OCI-LY3 (cell line): ENCODE measurements at regions not wholly inside any gene's neighbourhood (a gene's known extent, or its start where the extent isn't known, plus 50 kb on each side); places are given as distances from the start of the nearest gene placed in this dataset.

Experiments used
- H2AFZ ChIP-seq: fragments of 200-600, 300-600 bp; shearing (Covaris generic); 2 replicates; pipeline ENCODE4 v1.6.0; 2014; ENCODE audit warnings: antibody characterized with exemption, low read depth, low read length
- H3K27ac ChIP-seq: fragments of 200-600, 300-600 bp; sonication (generic); 2 replicates; pipeline ENCODE4 v1.5.1; 2014; ENCODE audit warnings: mild to moderate bottlenecking, low read length, moderate library complexity, mixed read lengths
- H3K27me3 ChIP-seq: fragments of 200-600, 300-600 bp; sonication (generic); 2 replicates; pipeline ENCODE4 v1.6.1; 2014; ENCODE audit warnings: low read depth, low read length, mixed read lengths
- H3K36me3 ChIP-seq: fragments of 200-600, 300-600 bp; sonication (generic); replicated peaks from 2 replicates; pipeline ENCODE3; 2014; ENCODE audit warnings: low read depth, low read length, mixed read lengths
- H3K4me1 ChIP-seq: fragments of 300-600, 200-600 bp; sonication (generic); 2 replicates; pipeline ENCODE4 v1.6.1; 2014; ENCODE audit warnings: low read length, mixed read lengths
- H3K4me2 ChIP-seq: fragments of 200-600, 300-600 bp; sonication (generic); 2 replicates; pipeline ENCODE4 v1.6.1; 2014; ENCODE audit warnings: low read length, mixed read lengths
- H3K4me3 ChIP-seq: fragments of 300-600, 200-600 bp; sonication (generic); 2 replicates; pipeline ENCODE4 v1.5.1; 2014; ENCODE audit warnings: antibody characterized with exemption, mild to moderate bottlenecking, low read length, moderate library complexity
- H3K79me2 ChIP-seq: fragments of 300-600, 200-600 bp; shearing (Covaris generic); 2 replicates; pipeline ENCODE4 v1.6.1; 2014; ENCODE audit warnings: mild to moderate bottlenecking, low read length, mixed read lengths
- H3K9ac ChIP-seq: fragments of 300-600, 200-600 bp; shearing (Covaris generic); 2 replicates; pipeline ENCODE4 v1.6.0; 2014; ENCODE audit warnings: mild to moderate bottlenecking, low read length, moderate library complexity
- H3K9me3 ChIP-seq: fragments of 200-600, 300-600 bp; shearing (Covaris generic); 2 replicates; pipeline ENCODE4 v1.6.1; 2014; ENCODE audit warnings: low read length, mixed read lengths; ENCODE audit not compliant: insufficient read depth
- H4K20me1 ChIP-seq: fragments of 200-600, 300-600 bp; sonication (generic); 2 replicates; pipeline ENCODE4 v1.6.1; 2016; ENCODE audit warnings: low read length, mixed read lengths; ENCODE audit not compliant: insufficient read depth
- CTCF ChIP-seq: fragments of 200-600, 300-600 bp; sonication (generic); IDR thresholded peaks from 2 replicates; pipeline ENCODE4 v1.5.1; 2014; ENCODE audit warnings: antibody characterized with exemption, low read length, low read depth
- EZH2phosphoT487 ChIP-seq: fragments of 200-600 bp; shearing (Covaris generic); IDR thresholded peaks from 2 replicates; pipeline ENCODE4 v1.6.1; 2018; ENCODE audit warnings: antibody characterized with exemption, mixed run types, low read depth

GRCh38 chr18:41767960-41768359 lies 187.1 kb upstream of the PIK3C3 start:
- Histone ChIP-seq H3K27ac (no peak overlapping the region), H3K4me1 (peaks cover 15% of the 10 kb centered on the region), H3K79me2 (no peaks in the 10 kb centered on the region), H4K20me1 (no peaks in the 10 kb centered on the region), H3K36me3 (no peaks in the 10 kb centered on the region), H3K27me3 (no peaks in the 10 kb centered on the region), H3K4me3 (no peak overlapping the region), H2AFZ (no peak overlapping the region), H3K9ac (no peak overlapping the region), H3K9me3 (no peaks in the 10 kb centered on the region), H3K4me2 (no peak overlapping the region)
- peak; percentile 61 for TF ChIP-seq CTCF
- TF ChIP-seq EZH2phosphoT487, result no peak

DNA sequence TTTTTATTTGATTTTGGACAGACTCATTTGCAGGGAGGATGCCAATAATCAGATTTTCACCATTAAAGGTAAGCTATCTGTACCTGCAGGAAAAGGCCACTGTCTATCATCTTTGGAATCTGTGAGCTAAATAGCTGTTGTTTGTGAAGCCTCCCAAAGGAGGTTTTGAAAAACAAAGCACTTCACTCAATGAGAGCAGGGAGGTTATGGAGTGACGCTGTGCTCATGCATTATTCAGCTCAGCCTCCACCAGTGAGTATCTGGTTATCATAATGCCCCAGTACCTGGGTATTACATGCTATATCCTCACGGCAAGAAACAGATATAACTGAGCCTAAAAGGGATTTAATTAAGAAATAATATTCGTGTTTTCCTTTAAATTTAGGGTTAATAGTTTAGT lies 189.6 kb upstream of the PIK3C3 start:
- H2AFZ ChIP-seq, result no peak overlapping the region

DNA sequence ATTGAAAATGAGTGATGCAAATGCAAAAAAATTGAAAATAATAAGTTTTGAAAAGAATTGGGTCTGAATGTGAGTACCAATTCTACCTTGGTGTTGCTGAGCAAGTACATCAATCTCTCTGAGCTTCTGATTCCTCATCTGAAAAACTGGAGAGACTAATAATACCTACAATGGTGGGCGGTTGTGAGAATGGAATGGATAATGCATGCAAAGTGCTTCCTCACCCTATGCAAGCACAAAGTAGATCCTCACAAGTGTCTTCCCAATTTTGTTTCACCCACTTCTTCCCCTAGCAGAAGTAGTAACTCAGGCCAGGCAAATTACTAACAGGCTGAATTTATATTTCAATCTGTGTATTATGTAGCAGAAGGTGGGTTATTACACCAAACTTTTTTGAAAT lies 191.7 kb upstream of the PIK3C3 start:
- no peak overlapping the region for H3K9ac ChIP-seq
- H3K4me2 ChIP-seq, result no peak overlapping the region
- no peaks in the 10 kb centered on the region for H3K36me3 ChIP-seq
- no peak overlapping the region for H3K4me3 ChIP-seq
- H3K27me3 ChIP-seq, result no peaks in the 10 kb centered on the region
- no peak for TF ChIP-seq EZH2phosphoT487
- no peak for TF ChIP-seq CTCF
- no peaks in the 10 kb centered on the region for H3K79me2 ChIP-seq
- no peaks in the 10 kb centered on the region for H3K9me3 ChIP-seq
- peaks cover 20% of the 10 kb centered on the region for H3K4me1 ChIP-seq
- H2AFZ ChIP-seq, result no peak overlapping the region
- H4K20me1 ChIP-seq, result no peaks in the 10 kb centered on the region
- no peak overlapping the region for H3K27ac ChIP-seq

More for the DNA sequence above, 189.6 kb upstream of the PIK3C3 start:
- TF ChIP-seq EZH2phosphoT487 (no peak), CTCF (no peak)
- Histone ChIP-seq H3K9ac (no peak overlapping the region), H3K27ac (no peak overlapping the region), H4K20me1 (no peaks in the 10 kb centered on the region), H3K4me3 (no peak overlapping the region), H3K79me2 (no peaks in the 10 kb centered on the region), H3K36me3 (no peaks in the 10 kb centered on the region), H3K9me3 (no peaks in the 10 kb centered on the region), H3K4me2 (peak overlapping the region; percentile 36), H3K27me3 (no peaks in the 10 kb centered on the region), H3K4me1 (peaks cover 20% of the 10 kb centered on the region)

- Histone ChIP-seq H4K20me1 (no peaks in the 10 kb centered on the region), H3K79me2 (no peaks in the 10 kb centered on the region), H3K27me3 (no peaks in the 10 kb centered on the region), H3K36me3 (no peaks in the 10 kb centered on the region), H3K9me3 (no peaks in the 10 kb centered on the region), H3K4me1 (peaks cover 17% of the 10 kb centered on the region), H3K4me3 (no peak overlapping the region), H3K27ac (no peak overlapping the region), H3K9ac (no peak overlapping the region), H3K4me2 (no peak overlapping the region), H2AFZ (no peak overlapping the region)
- TF ChIP-seq EZH2phosphoT487 (no peak), CTCF (no peak)
Measured at GRCh38 chr18:41761333-41762018, 193.6 kb upstream of the PIK3C3 start.
